NB4 (cell line): ENCODE measurements at regions not wholly inside any gene's neighbourhood (a gene's known extent, or its start where the extent isn't known, plus 50 kb on each side); places are given as distances from the start of the nearest gene placed in this dataset.

Source experiments
- CTCF ChIP-seq: IDR thresholded peaks from one replicate; pipeline ENCODE4 v1.5.1; 2012; ENCODE audit warnings: low read depth, low read length
- MYC ChIP-seq: IDR thresholded peaks from 2 replicates; pipeline ENCODE4 v1.6.1; 2011; ENCODE audit warnings: low read depth, low read length
- POLR2A ChIP-seq: IDR thresholded peaks from 2 replicates; pipeline ENCODE4 v1.6.1; 2011; ENCODE audit warnings: mild to moderate bottlenecking; ENCODE audit not compliant: insufficient read length; ENCODE audit errors: extremely low read depth

DNA sequence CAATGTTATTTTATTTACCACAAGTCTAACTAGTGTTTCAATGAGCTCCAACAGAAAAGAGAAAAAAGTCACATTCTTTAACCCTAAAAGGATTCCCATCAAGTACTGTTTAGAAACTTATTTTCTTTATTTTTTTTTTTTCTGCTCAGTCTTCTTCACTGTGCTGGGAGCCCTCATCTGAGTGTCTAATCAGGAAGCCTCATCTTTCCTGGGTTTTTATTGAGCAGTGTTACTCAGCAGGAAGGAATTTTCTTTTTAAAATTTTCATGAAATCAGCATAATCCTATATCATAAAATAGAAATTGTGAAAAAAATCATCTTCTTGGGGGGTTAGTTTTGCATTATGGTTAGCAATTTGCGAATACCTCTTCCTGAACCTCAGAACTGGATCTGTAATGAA, 453.8 kb downstream of the CDH2 start:
- no peak for TF ChIP-seq CTCF
- TF ChIP-seq MYC, result no peak
- TF ChIP-seq POLR2A, result no peak
